Inflammatory macrophage (primary cell): ENCODE measurements at regions not wholly inside any gene's neighbourhood (a gene's known extent, or its start where the extent isn't known, plus 50 kb on each side); places are given as distances from the start of the nearest gene placed in this dataset.

Source experiments
- DNase-seq, 2 donors: peaks; one replicate each; pipeline ENCODE4 v3.0.0-alpha.2; 2020 to 2022

- no peak for DNase-seq
These were observed 699.7 kb downstream of the DHX35 start for GRCh38 chr20:39661833-39662232.

DNA sequence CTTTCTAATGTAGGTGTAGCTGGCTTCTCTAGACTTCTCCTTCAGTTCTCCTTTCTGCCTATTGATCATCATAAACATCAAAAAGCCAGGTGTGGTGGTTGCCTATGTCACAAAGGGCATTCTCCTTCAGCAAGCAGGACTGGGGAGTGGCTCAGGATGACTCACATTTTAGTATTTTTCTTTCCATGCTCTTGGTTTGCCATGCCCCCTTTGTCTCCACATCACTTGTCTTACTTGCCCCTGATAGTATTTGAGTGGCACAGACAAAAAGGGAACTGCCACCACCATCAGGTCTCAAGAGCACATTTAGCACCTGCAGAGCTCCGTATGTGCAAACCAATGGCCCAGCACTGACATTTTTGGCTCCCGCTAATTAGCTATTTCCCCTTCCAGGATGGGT, 698.8 kb downstream of the DHX35 start:
- no peak for DNase-seq

GRCh38 chr20:39660226-39660625, 698.1 kb downstream of the DHX35 start:
- DNase-seq, result no peak

DNA sequence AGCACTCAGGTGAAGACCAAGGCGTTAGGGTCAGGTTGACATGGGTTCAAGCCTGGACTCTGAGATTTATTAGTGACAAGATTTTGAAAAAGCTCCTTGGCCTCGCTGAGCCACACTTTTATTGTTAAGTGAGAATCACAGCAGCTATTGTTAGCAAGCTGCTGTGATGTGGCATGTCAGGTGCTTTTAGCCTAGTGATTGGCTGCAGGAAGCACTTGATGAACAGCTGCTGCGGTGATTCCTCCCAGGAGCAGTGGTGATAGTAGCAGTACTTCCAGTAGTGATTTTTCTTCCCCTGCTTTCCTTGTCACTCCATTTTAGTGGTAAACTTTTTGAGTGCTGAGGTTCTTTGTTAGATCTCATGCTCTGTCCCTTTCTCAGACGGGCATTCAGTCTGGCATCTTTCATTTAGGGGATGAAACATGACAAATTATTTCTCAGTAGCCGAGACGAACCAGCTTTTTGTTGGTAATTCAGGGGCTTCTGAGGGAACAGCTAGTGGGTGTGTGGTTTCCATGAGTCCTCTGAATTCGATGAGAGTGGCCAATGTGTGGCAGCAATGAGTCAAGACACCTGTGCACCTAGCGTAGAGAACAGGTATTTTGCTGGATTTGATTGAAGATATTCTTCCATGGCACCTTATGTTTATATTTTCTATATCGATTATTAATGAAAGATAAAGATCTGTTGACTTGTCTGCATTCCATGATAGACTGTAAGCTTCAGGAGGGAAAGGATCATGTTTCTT, 696.7 kb downstream of the DHX35 start:
- DNase-seq, result no peak

- no peak for DNase-seq
These were observed 692.0 kb downstream of the DHX35 start for GRCh38 chr20:39654171-39654570.

DNA sequence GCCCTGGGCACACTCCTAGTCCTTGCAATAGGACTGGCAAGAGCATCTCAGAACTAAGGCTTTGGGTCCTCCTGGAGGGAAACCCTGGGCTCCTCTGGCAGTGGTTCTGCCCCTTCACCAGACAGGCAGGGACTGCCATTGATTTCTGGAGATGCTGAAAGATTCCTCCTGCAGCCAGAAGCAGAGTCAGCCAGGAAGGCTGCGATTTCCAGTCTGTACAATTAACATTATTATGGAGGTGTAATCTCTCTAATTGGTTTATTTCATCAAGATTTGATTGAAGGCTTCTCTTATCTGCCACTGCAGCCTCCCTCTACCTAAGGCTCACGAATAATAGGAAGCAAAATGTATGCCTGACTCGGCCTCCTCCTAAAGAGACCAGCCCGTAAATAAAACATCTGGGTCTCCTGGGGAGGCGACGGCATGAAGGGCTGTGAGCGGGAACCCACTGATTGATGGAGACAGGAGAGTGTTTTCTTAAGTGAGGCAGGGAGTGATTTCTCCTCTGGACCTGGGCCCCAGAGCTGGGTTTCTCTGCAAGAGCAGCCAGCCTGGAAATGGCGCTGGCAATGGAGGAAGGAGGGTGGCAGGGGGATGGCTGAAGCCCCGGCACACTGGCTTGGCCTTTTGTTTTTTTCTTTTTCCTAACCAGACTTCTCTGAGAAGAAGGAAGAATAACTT, 689.6 kb downstream of the DHX35 start:
- DNase-seq, result no peak

DNA sequence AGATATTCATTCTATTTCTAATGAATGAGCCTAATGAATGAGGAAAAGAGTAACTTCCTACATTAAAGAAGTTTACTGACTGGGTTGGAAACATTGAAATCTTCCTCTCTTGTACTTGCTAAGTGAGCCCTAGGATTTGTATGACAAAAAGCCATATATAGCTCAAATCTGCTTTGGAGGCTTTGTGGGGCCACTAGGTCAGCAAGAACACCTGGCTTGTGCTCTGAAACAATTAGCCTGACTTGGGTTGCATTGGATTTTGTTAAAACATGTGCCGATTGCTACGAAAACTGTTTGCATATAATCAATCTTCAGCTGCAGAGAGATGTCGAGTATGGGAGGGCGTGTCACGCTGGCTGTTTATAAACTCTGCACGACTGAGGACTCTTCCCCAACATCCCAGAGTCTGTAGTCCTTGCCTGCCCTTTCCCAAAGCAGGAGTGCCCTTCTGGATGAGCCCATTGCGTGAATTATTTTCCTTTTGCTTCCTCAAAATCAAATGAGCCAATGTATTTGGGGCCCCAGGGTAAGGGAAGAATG, 684.8 kb downstream of the DHX35 start:
- DNase-seq, result no peak

DNA sequence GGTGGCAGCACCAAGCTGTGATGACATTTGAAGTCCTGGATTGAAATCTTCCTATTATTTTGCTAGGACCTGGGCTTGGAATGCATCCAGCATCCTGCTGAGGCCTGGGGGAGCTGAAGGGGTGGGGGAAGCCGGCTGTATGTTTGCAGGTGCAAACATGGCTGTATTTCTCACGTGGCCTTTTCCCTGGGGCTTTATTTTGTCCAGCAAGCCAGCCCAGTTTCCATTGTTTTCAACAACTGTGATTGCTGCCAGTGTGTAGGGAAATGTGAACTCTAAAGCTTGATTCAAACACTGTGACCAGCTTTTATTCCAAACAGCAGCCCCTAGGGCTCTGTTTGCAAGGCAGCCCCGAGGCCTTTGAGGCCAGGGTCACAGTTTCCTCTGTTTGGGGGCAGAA, 683.0 kb downstream of the DHX35 start:
- no peak for DNase-seq

DNA sequence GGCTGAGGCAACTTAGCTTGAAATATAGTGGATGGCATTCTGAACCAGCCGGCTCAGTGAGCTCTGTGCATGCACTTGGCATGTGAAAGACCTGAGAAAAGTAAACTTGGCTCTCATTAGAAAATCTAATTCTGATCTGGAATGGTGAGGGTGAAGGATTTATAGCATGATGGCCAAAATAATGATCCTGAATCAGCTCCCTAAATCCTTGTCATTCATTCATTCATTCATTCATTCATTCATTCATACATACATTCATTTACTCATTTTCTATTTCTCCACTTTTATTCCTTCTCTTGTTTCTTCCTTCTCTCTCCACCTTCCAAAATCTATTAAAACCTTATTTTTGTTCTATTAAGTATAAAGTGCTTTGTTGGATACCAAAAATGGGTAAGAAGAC, 681.1 kb downstream of the DHX35 start:
- no peak for DNase-seq

GRCh38 chr20:39641423-39641822, 679.3 kb downstream of the DHX35 start:
- no peak for DNase-seq

GRCh38 chr20:39640147-39640546, 678.0 kb downstream of the DHX35 start:
- DNase-seq, result no peak

DNA sequence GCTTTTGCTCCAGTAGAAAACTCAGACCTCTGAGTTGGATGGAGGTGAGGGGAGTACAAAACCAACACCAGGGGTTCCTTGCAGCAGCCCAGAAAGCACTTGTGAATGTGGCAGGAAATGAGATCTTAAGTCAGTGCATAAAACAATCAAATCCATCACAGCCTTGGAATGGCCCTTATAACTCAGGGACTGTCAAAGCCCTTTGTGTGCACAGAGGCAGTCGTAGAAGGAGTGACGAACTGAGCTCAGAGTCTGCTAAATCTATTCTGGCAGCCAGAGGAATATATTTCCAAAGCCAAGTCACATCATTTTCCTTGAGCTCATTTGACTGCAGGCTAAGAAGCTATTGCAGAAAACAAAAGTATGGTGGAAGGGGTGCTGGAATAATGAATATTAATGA, 676.6 kb downstream of the DHX35 start:
- DNase-seq, result no peak

- no peak for DNase-seq
These were observed 671.5 kb downstream of the DHX35 start for GRCh38 chr20:39633689-39634088.

DNA sequence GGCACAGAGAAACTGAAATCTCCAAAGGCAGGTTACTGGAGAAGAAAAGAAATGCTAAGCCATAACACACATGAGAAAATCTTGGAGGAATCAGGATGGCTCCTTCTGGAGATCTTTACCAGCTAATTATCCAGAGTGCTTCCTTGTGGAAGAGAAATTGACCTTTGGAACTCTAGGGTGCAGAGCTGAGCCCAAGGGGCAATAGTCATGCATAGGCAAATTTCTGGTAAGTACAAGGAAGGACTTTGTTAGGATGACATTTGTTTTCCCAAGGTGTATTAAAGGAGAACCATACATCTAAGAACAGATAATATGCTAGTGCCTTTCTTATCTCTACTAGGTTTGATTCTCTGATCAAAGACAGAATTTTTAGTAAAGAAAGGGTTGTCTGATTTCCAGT, 670.6 kb downstream of the DHX35 start:
- DNase-seq, result no peak

- DNase-seq, result no peak
These were observed 670.0 kb downstream of the DHX35 start for GRCh38 chr20:39632176-39632575.

- no peak for DNase-seq
These were observed 669.4 kb downstream of the DHX35 start for GRCh38 chr20:39631557-39631956.

DNA sequence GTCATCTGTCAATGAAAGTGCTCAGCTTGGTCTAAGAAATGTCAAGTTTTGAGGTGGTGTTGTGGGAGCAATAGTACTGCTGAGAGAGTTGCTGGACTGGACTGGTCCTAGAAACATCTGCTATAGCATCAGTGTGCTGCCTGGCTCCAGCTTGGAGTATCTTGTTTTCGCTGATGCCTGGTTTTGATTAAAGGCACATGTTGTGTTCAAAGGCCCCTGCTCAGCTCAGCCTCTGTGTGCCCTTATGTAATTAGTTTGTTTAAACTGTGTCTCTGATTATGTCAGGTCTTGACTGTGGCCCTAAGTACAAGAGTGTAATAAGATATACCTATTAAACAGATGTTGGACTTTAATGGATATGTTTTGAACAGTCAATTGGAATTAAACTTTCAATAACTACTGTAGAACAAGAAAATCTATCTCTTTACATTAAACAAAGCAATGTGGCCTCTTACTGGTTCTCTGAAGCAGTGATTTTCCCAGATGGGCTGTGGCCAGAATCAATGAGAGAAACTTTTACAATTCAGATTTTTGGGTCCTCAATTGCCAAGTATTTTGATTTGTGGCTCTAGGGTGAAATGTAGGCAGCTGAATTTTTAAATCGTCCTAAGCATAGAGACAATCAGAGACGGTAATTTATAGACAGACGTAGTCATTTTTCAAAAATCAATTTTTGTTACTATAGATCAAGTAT, 668.2 kb downstream of the DHX35 start:
- DNase-seq, result no peak

GRCh38 chr20:39627765-39628164, 665.6 kb downstream of the DHX35 start:
- DNase-seq, result no peak

GRCh38 chr20:39624316-39624715, 662.2 kb downstream of the DHX35 start:
- DNase-seq, result no peak

GRCh38 chr20:39623584-39624234, 661.6 kb downstream of the DHX35 start:
- DNase-seq, result no peak

GRCh38 chr20:39619271-39619785, 657.2 kb downstream of the DHX35 start:
- no peak for DNase-seq

DNA sequence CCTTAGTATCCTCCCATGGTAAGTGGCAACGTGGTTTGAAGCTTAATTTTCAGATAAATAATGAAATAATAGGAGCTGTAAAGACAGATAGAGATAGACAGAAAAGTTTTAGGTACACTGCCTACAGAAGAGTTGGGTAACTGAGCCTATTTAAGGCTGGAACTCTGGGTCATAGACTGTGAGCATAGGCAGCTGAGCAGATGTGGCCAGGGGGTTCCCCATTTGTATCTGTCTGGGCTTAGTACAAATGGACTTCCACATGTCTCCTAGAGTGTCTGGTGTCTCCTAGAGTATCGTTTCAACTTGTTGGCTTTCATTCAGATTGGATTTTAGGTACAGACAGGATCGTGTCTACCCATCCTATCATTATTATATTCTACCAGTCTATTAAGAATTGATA, 649.8 kb downstream of the DHX35 start:
- DNase-seq, result no peak

GRCh38 chr20:39607141-39607540, 645.0 kb downstream of the DHX35 start:
- no peak for DNase-seq
